HG03045 (cell line): ENCODE measurements at regions not wholly inside any gene's neighbourhood (a gene's known extent, or its start where the extent isn't known, plus 50 kb on each side); places are given as distances from the start of the nearest gene placed in this dataset.
"Not testable (repeated sequence)": the region's sequence is repeated elsewhere in the genome, so short reads cannot be mapped to it uniquely, and the experiment has no call there.

ENCODE experiments used
- ATAC-seq: cut with Tn5 transposase; IDR thresholded peaks from one replicate; pipeline ENCODE4 v1.9.1; 2021; ENCODE audit warnings: mild to moderate bottlenecking, moderate library complexity; ENCODE audit not compliant: unreplicated experiment

GRCh38 chr11:92168936-92169335 is 55.7 kb upstream of the FAT3 start:
- ATAC-seq, result no peak

GRCh38 chr11:92167571-92167970 is 57.0 kb upstream of the FAT3 start:
- ATAC-seq, result no peak

- no peak for ATAC-seq
Measured at GRCh38 chr11:92166335-92166734, 58.3 kb upstream of the FAT3 start.

- ATAC-seq, result no peak
Measured at GRCh38 chr11:92163879-92164278, 60.7 kb upstream of the FAT3 start.

- no peak for ATAC-seq
Measured at GRCh38 chr11:92162776-92163175, 61.8 kb upstream of the FAT3 start.

- ATAC-seq, result no peak
Measured at GRCh38 chr11:92159931-92160330, 64.7 kb upstream of the FAT3 start.

GRCh38 chr11:92157390-92157789 is 67.2 kb upstream of the FAT3 start:
- ATAC-seq, result not testable (repeated sequence)

GRCh38 chr11:92154611-92155010 is 70.0 kb upstream of the FAT3 start:
- no peak for ATAC-seq

- ATAC-seq, result no peak
Measured at GRCh38 chr11:92154110-92154509, 70.5 kb upstream of the FAT3 start.

GRCh38 chr11:92153542-92153941 is 71.1 kb upstream of the FAT3 start:
- no peak for ATAC-seq

- ATAC-seq, result no peak
Measured at GRCh38 chr11:92152245-92152644, 72.4 kb upstream of the FAT3 start.

- ATAC-seq, result no peak
Measured at GRCh38 chr11:92149996-92150395, 74.6 kb upstream of the FAT3 start.

- no peak for ATAC-seq
Measured at GRCh38 chr11:92141725-92142124, 82.9 kb upstream of the FAT3 start.

GRCh38 chr11:92141159-92141558 is 83.5 kb upstream of the FAT3 start:
- no peak for ATAC-seq

GRCh38 chr11:92140021-92140420 is 84.6 kb upstream of the FAT3 start:
- no peak for ATAC-seq

- no peak for ATAC-seq
Measured at GRCh38 chr11:92138296-92138695, 86.3 kb upstream of the FAT3 start.

GRCh38 chr11:92137747-92138146 is 86.9 kb upstream of the FAT3 start:
- no peak for ATAC-seq

GRCh38 chr11:92136797-92137196 is 87.8 kb upstream of the FAT3 start:
- no peak for ATAC-seq

GRCh38 chr11:92131289-92131865 is 93.2 kb upstream of the FAT3 start:
- no peak for ATAC-seq

GRCh38 chr11:92130421-92130831 is 94.2 kb upstream of the FAT3 start:
- no peak for ATAC-seq

GRCh38 chr11:92129811-92130210 is 94.8 kb upstream of the FAT3 start:
- no peak for ATAC-seq

GRCh38 chr11:92128026-92128425 is 96.6 kb upstream of the FAT3 start:
- no peak for ATAC-seq

- ATAC-seq, result no peak
Measured at GRCh38 chr11:92125321-92125720, 99.3 kb upstream of the FAT3 start.
